ENCODE measurements at regions not wholly inside any gene's neighbourhood (a gene's known extent, or its start where the extent isn't known, plus 50 kb on each side); places are given as distances from the start of the nearest gene placed in this dataset.

DNA sequence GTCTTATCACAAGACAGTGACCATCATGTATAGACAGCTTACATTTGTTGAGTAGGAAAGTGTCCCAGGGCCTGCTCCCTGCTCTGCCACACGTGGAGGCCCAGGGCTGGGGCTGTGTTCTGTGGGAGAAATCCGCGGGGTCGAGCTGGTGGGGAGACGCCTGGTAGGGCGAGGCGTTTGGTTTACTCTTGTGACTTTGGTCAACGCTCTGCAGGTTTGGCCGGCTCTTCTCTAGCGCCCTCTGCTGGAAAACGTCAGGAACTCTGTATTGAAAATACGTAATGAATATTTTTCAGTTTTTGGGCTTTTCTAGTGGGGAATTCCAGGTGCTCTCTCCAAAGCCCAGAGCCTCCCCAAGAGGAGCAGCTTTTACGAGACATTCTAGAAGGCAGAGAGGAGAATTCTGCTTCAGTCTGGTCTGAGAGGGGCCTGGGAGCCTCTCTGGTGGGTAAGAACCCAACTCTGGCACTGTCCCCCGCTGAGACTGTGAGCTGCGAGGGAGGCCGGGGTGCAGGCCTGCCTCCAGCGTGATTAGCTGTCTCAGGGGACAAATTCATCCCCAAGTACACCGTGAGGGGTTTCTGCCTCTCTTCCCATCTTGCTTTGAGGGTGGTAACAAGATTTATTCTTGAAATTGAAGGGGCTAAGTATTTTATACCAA lies 112.6 kb upstream of the RALGAPA2 start:
- DNase-seq (ENCODE audit: low read depth), result peak; percentile 26

- DNase-seq (ENCODE audit: low read depth), result no peak
Measured at GRCh38 chr20:20823476-20823881, 111.0 kb upstream of the RALGAPA2 start.

GRCh38 chr20:20821484-20822260 lies 109.2 kb upstream of the RALGAPA2 start:
- DNase-seq (ENCODE audit: low read depth), result no peak

DNA sequence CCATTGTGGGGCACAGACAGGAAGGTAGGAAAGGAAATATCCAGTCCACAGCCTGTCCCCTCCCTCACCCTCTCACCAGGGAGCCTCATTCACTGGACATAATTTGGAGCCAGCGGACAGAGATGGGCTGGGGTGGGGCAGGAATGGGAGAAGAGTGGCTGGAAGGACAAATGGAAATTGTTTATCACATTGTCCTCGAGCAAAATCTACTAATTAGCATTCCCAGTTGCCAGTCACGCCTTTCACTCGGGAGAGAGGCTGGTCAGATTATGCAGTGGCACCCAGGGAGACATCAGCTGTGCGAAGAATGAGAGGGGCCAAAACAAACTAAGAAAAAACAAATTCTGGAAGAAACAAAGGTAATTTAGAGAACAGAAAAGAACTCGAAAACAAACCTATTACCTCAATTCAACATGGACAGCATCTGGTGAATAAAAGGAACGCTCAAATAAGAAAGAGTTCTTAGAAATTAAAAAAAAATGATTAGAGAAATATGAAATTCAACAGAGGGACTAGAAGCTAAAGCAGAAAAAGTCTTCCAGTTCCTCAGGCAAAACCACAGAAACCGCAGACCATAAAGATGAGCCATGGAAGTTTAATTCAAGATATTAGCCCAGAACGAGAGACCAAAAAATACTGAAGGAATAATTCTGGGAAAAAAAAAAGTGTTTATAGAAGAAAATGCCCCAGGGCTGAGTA lies 108.5 kb upstream of the RALGAPA2 start:
- no peak for DNase-seq (ENCODE audit: low read depth)

DNA sequence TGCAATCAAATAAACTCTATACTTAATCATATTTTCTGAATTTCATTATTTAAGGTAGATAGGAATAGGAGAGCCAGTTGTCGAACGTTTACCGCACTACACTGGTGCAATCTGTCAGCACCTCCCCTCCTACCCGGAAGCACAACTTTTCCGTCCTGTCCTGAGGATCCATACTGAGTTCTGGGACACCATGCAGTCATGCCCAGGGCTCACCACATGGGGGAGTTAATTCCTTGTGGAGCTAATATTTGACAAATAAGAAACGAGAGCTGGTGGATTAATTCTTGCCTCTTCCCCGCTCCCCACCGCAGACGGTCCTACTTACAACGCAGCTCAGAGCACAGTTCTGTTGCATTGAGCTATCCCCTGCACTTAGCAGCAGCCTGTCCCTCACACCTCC lies 107.7 kb upstream of the RALGAPA2 start:
- no peak for DNase-seq (ENCODE audit: low read depth)

DNA sequence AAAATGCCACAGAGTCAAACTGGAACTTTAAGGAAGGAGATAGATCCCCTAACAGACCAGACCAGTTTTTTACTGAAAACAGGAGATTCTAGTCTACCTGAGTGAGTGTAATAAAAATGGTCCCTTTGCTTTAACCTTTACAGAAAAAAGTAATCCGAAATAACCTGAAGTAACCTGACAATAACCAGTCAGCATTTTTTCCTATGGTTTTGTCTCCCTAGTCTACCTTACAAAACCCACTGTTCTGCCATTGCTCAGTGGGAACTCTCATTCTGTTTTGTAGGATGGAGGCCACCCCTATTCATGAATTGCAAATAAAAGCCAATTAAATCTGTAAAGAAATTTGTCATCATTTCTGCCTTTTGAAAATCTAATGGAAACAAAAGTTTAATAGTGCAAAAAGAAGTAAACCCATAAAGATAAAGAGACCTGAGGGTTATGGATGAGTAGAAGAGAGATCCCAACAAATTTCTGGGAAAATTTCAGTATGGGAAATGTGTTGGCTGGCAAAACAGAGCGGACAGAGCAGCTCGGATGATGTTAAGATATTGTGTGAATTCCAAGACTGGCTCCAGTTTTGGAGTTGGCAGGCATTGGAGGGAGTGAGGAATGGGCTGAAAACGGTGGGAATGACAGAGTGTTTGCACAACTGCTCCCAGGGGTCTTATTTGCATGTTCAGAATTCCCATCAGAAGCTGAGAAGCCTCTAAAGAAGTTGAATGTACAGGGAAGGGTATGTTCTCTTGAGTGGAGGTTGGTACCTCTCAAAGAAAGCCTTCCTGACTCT lies 104.7 kb upstream of the RALGAPA2 start:
- DNase-seq (ENCODE audit: low read depth), result no peak

GRCh38 chr20:20815711-20816455 lies 103.4 kb upstream of the RALGAPA2 start:
- DNase-seq (ENCODE audit: low read depth), result no peak

GRCh38 chr20:20814685-20815084 lies 102.2 kb upstream of the RALGAPA2 start:
- no peak for DNase-seq (ENCODE audit: low read depth)

- no peak for DNase-seq (ENCODE audit: low read depth)
Measured at GRCh38 chr20:20812136-20812535, 99.7 kb upstream of the RALGAPA2 start.

DNA sequence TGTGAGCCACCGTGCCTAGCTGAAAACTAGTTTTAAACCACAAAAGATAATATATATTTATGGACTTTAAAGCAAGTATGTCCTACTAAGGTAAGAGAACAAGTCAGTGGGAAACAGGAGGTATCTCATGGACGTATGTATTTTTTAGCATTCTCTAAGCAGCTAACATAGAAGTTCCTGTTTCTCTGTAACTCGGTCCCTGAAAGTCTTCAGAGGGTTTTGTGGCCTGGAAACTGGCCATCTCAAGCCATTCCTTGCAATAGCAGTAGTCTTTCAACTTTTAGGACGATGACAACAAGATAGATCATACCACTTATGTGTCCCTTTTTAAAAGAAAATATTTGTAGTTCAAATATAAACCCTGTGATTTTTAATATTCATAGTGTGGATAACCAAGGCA lies 95.6 kb upstream of the RALGAPA2 start:
- no peak for DNase-seq (ENCODE audit: low read depth)

- DNase-seq (ENCODE audit: low read depth), result no peak
Measured at GRCh38 chr20:20806121-20807095, 94.0 kb upstream of the RALGAPA2 start.

DNA sequence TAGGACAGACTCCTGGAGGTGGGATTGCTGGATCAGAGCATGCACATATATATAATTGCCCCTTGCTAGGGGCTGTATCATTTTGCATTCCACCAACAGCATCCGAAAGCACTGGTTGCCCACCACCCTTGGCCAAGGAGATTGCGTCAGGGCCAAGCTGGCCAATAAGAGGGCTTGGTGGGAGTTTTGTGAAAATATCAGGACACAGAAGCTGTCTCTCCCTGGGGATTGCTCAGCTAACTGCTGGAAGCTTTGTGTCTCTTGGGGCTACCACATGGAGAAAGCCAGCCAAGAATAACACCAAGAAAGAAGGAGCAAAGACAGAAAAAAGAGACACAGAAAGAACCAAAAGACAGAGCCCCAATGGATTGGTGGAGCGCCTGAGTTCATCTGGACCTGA lies 90.6 kb upstream of the RALGAPA2 start:
- DNase-seq (ENCODE audit: low read depth), result no peak

DNA sequence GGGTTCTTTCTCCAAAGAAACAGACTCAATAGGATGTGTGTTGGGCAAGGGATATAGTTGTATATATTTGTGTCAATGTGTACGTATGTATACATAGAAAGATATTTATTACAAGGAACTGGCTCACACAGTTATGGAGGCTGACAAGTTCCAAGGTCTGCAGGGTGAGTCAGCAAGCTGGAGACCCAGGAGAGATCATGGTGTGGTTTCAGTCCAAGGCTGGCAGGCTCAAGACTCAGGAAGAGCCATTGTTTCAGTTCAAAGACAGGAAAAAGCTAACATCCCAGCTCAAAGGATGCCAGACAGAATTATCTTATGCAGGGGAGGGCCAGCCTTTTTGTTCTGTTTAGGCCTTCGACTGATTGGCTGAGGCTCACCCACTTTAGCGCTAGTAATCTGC lies 89.9 kb upstream of the RALGAPA2 start:
- no peak for DNase-seq (ENCODE audit: low read depth)

- DNase-seq (ENCODE audit: low read depth), result no peak
Measured at GRCh38 chr20:20799716-20800312, 87.4 kb upstream of the RALGAPA2 start.

DNA sequence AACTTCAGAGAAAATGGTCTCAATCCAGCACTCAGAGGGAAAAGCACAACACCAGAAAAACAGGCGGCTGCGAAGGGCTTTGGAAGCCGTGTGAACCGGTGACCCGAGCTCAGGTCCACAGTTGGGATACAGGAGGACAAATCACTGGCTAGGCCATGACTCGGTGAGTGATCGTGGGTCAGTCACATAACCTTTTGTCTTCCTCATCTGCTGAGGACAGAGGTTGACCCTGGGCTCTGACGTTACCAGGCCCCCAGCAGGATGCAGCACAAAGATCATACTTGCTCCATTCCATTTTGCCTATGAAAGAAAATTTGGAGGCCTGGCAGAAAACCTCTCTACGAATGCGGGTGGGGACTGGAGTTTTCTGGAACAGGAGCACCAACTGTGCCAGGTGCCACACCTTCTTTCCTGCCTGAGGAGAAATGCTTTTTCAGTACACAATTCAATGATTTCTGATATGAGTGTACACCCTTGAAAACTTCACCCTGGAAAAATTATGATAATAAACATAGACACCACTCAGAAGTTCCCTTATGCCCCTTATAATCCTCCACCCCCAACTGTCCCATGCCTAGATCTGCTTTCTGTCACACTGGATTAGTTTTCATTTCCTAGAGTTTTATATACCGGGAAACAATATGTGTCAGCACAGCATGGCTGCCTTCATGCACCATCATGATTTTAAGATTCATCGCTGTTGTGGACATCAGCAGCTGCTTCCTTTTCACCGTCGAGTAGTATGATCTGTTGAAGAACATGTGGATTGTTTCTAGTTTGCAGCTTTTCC lies 85.3 kb upstream of the RALGAPA2 start:
- no peak for DNase-seq (ENCODE audit: low read depth)

DNA sequence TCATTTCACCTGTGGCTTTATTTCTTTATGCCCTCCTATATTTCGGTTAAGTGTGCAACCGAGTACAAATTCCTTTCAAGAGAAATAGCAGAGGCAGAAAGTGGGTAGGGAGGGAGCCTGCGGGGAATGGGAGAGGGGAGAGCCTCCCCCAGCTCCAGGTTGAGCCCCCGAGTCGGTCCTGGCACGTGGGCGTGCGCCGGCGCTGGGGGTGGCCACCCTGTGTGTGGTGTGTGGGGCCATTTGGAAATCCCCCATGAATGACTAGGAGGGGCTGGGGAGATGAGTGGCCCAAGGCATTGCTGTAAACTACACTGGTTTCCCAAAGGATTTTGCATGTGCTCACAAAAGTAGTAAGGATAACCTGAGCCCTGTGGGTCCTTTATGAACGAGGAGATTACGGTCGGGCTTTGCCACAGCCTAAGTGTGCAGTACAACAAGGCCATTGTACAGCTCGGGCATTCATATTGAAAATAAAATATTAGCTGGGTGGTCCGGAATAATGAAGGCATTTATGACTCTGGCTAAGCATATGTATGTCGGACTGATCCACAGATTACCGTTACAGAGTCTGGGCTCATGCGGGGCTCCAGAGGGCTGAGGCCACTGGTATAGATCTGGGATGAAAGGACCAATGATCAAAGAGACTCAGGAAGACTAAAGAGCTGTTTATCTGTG lies 84.5 kb upstream of the RALGAPA2 start:
- DNase-seq (ENCODE audit: low read depth), result no peak

GRCh38 chr20:20795721-20796120 lies 83.3 kb upstream of the RALGAPA2 start:
- DNase-seq (ENCODE audit: low read depth), result no peak

DNA sequence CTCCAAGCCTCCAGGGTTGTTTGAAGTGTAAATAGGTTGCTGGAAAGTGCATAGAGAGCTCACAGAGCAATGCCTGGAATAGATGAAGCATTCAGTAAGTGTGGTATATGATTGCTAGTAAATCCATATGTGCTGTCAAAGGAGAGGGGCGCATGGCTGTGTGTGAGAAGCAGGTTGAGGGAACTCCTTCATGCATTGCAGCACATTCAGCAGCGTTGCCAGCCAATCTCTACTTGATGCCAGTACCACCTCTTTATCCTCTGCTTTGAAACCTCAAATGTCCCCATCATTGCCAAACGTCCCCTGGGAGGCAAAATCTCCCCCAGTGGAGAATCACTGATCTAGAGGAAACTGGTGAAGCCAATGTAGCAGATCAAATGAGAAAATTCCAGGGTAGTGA lies 82.7 kb upstream of the RALGAPA2 start:
- DNase-seq (ENCODE audit: low read depth), result no peak

- no peak for DNase-seq (ENCODE audit: low read depth)
Measured at GRCh38 chr20:20793591-20793990, 81.1 kb upstream of the RALGAPA2 start.
